CD8-positive, alpha-beta memory T cell (primary cell): ENCODE measurements at regions not wholly inside any gene's neighbourhood (a gene's known extent, or its start where the extent isn't known, plus 50 kb on each side); places are given as distances from the start of the nearest gene placed in this dataset.
A peak's percentile ranks its signal among the peaks of the same experiment; 100 is the strongest.

Experiments
- CTCF ChIA-PET: fragments of 350-600 bp; sonication (Branson Sonifier 250); formaldehyde crosslinking; loops from one replicate; lab custom pipeline; 2021; ENCODE audit warnings: antibody characterized with exemption; lab: Charles Lee
- POLR2A ChIA-PET: fragments of 350-600 bp; sonication (Branson Sonifier 250); formaldehyde crosslinking; loops from one replicate; lab custom pipeline; 2021; ENCODE audit warnings: antibody characterized with exemption; lab: Charles Lee
- DNase-seq, 5 donors: peaks; one replicate each; pipeline versions ENCODE4 v3.0.0 to v3.0.0-alpha.2; 2020 to 2022; ENCODE audit warnings: mixed read lengths in 1 of 5
- H3K27ac ChIP-seq: one replicate; pipeline ENCODE4 v1.7.0; 2013; ENCODE audit warnings: low read depth, mild to moderate bottlenecking, low read length, moderate library complexity
- H3K27me3 ChIP-seq: 2 replicates; pipeline ENCODE4 v1.7.0; 2013; ENCODE audit warnings: low read length, mild to moderate bottlenecking; ENCODE audit not compliant: insufficient read depth, poor library complexity, severe bottlenecking
- H3K36me3 ChIP-seq: 2 replicates; pipeline ENCODE4 v1.7.0; 2013; ENCODE audit warnings: mild to moderate bottlenecking, low read length, moderate library complexity; ENCODE audit not compliant: insufficient read depth
- H3K4me1 ChIP-seq: 2 replicates; pipeline ENCODE4 v1.7.0; 2013; ENCODE audit warnings: mild to moderate bottlenecking, low read length, moderate library complexity; ENCODE audit not compliant: insufficient read depth
- H3K4me3 ChIP-seq: 2 replicates; pipeline ENCODE4 v1.7.0; 2013; ENCODE audit warnings: mild to moderate bottlenecking, low read length
- H3K9me3 ChIP-seq: 2 replicates; pipeline ENCODE4 v1.7.0; 2013; ENCODE audit warnings: mild to moderate bottlenecking, low read length
- H3K27ac Mint-ChIP-seq, 8 donors: one replicate each; pipeline ENCODE4 v1.8.0; 2020 to 2021; ENCODE audit warnings: mixed read lengths in 8 of 8, mild to moderate bottlenecking in 6 of 8, inconsistent platforms in 3 of 8, moderate library complexity in 3 of 8
- H3K27me3 Mint-ChIP-seq, 2 donors: one replicate each; pipeline ENCODE4 v1.8.0; 2020 to 2021; ENCODE audit warnings: mixed read lengths in 2 of 2, mild to moderate bottlenecking in 1 of 2, moderate library complexity in 1 of 2
- H3K36me3 Mint-ChIP-seq, 3 donors: one replicate each; pipeline ENCODE4 v1.8.0; 2020 to 2021; ENCODE audit warnings: mixed read lengths in 3 of 3, inconsistent platforms in 1 of 3, mild to moderate bottlenecking in 1 of 3
- H3K4me1 Mint-ChIP-seq, 3 donors: one replicate each; pipeline ENCODE4 v1.8.0; 2020 to 2021; ENCODE audit warnings: mixed read lengths in 3 of 3, inconsistent platforms in 1 of 3, mild to moderate bottlenecking in 1 of 3
- H3K4me3 Mint-ChIP-seq, 7 donors: one replicate each; pipeline ENCODE4 v1.8.0; 2020 to 2021; ENCODE audit warnings: mixed read lengths in 7 of 7, mild to moderate bottlenecking in 6 of 7, moderate library complexity in 4 of 7, inconsistent platforms in 2 of 7
- H3K9me3 Mint-ChIP-seq, 5 donors: one replicate each; pipeline ENCODE4 v1.8.0; 2020 to 2022; ENCODE audit warnings: mixed read lengths in 5 of 5, mild to moderate bottlenecking in 3 of 5, moderate library complexity in 2 of 5, inconsistent platforms in 1 of 5

- Mint-ChIP-seq H3K27me3 (peaks cover 0 to 3% of the 10 kb centered on the region in 2 donors), H3K4me1 (peaks cover 2 to 7% (median 4%) of the 10 kb centered on the region in 3 donors), H3K9me3 (no peaks in the 10 kb centered on the region), H3K36me3 (no peaks in the 10 kb centered on the region), H3K27ac (no peak overlapping the region), H3K4me3 (no peak overlapping the region)
- no peaks in the 10 kb centered on the region for H3K9me3 ChIP-seq
- H3K36me3 ChIP-seq: no peaks in the 10 kb centered on the region
- POLR2A ChIA-PET: no interaction called here
- no peak overlapping the region for H3K27ac ChIP-seq
- DNase-seq: no peak
- no peaks in the 10 kb centered on the region for H3K4me1 ChIP-seq
- CTCF ChIA-PET: no interaction called here
- H3K4me3 ChIP-seq: no peak overlapping the region
- no peaks in the 10 kb centered on the region for H3K27me3 ChIP-seq
Observed at GRCh38 chr2:213224366-213224765, 59.9 kb upstream of the SPAG16 start.

- no peak overlapping the region for H3K4me3 Mint-ChIP-seq
- H3K27me3 Mint-ChIP-seq: peaks cover 0 to 3% of the 10 kb centered on the region in 2 donors
- Histone ChIP-seq H3K27ac (no peak overlapping the region), H3K4me3 (no peak overlapping the region), H3K27me3 (no peaks in the 10 kb centered on the region), H3K4me1 (no peaks in the 10 kb centered on the region), H3K9me3 (no peaks in the 10 kb centered on the region), H3K36me3 (no peaks in the 10 kb centered on the region)
- ChIA-PET POLR2A (no interaction called here), CTCF (no interaction called here)
- DNase-seq: no peak
- no peaks in the 10 kb centered on the region for H3K36me3 Mint-ChIP-seq
- H3K27ac Mint-ChIP-seq: peak overlapping the region in 1 of 8 donors; percentile 17
- H3K4me1 Mint-ChIP-seq: peaks cover 2 to 7% (median 4%) of the 10 kb centered on the region in 3 donors
- H3K9me3 Mint-ChIP-seq: no peaks in the 10 kb centered on the region
Observed at GRCh38 chr2:213225866-213226265, 58.4 kb upstream of the SPAG16 start.

GRCh38 chr2:213227458-213227857 lies 56.8 kb upstream of the SPAG16 start:
- POLR2A ChIA-PET: no interaction called here
- Histone ChIP-seq H3K27ac (no peak overlapping the region), H3K9me3 (no peaks in the 10 kb centered on the region), H3K27me3 (no peaks in the 10 kb centered on the region), H3K36me3 (no peaks in the 10 kb centered on the region), H3K4me3 (no peak overlapping the region), H3K4me1 (no peaks in the 10 kb centered on the region)
- H3K9me3 Mint-ChIP-seq: no peaks in the 10 kb centered on the region
- peak overlapping the region in 1 of 8 donors; percentile 20 for H3K27ac Mint-ChIP-seq
- H3K4me3 Mint-ChIP-seq: no peak overlapping the region
- no peaks in the 10 kb centered on the region for H3K36me3 Mint-ChIP-seq
- no peaks in the 10 kb centered on the region for H3K27me3 Mint-ChIP-seq
- DNase-seq: no peak
- peaks cover 2 to 8% (median 7%) of the 10 kb centered on the region in 3 donors for H3K4me1 Mint-ChIP-seq
- CTCF ChIA-PET: no interaction called here

- Histone ChIP-seq H3K9me3 (no peaks in the 10 kb centered on the region), H3K4me3 (no peak overlapping the region), H3K4me1 (no peaks in the 10 kb centered on the region), H3K27ac (no peak overlapping the region), H3K27me3 (no peaks in the 10 kb centered on the region), H3K36me3 (no peaks in the 10 kb centered on the region)
- H3K27me3 Mint-ChIP-seq: no peaks in the 10 kb centered on the region
- H3K36me3 Mint-ChIP-seq: no peaks in the 10 kb centered on the region
- DNase-seq: no peak
- no peak overlapping the region for H3K27ac Mint-ChIP-seq
- no peaks in the 10 kb centered on the region for H3K9me3 Mint-ChIP-seq
- peaks cover 12 to 19% (median 19%) of the 10 kb centered on the region in 3 donors for H3K4me1 Mint-ChIP-seq
- ChIA-PET POLR2A (no interaction called here), CTCF (no interaction called here)
- H3K4me3 Mint-ChIP-seq: no peak overlapping the region
Observed at GRCh38 chr2:213228638-213229037, 55.6 kb upstream of the SPAG16 start.

GRCh38 chr2:213229814-213230213 lies 54.5 kb upstream of the SPAG16 start:
- no peaks in the 10 kb centered on the region for H3K9me3 Mint-ChIP-seq
- Histone ChIP-seq H3K27me3 (no peaks in the 10 kb centered on the region), H3K4me3 (no peak overlapping the region), H3K27ac (no peak overlapping the region), H3K36me3 (no peaks in the 10 kb centered on the region), H3K9me3 (no peaks in the 10 kb centered on the region), H3K4me1 (no peaks in the 10 kb centered on the region)
- no peak for DNase-seq
- no peaks in the 10 kb centered on the region for H3K36me3 Mint-ChIP-seq
- POLR2A ChIA-PET: no interaction called here
- H3K27me3 Mint-ChIP-seq: no peaks in the 10 kb centered on the region
- peak overlapping the region in 1 of 7 donors; percentile 11 for H3K4me3 Mint-ChIP-seq
- H3K27ac Mint-ChIP-seq: peak overlapping the region in 1 of 8 donors; percentile 3
- peaks cover 21 to 30% (median 30%) of the 10 kb centered on the region in 3 donors for H3K4me1 Mint-ChIP-seq
- CTCF ChIA-PET: no interaction called here

- ChIA-PET CTCF (no interaction called here), POLR2A (no interaction called here)
- Mint-ChIP-seq H3K27me3 (peaks cover 2% of the 10 kb centered on the region in 2 donors), H3K9me3 (no peaks in the 10 kb centered on the region), H3K36me3 (no peaks in the 10 kb centered on the region), H3K4me3 (no peak overlapping the region), H3K4me1 (peaks cover 23 to 37% (median 24%) of the 10 kb centered on the region in 3 donors), H3K27ac (peak overlapping the region in 1 of 8 donors; percentile 9)
- DNase-seq: no peak
- no peaks in the 10 kb centered on the region for H3K27me3 ChIP-seq
- H3K4me3 ChIP-seq: no peak overlapping the region
- H3K36me3 ChIP-seq: no peaks in the 10 kb centered on the region
- H3K9me3 ChIP-seq: no peaks in the 10 kb centered on the region
- no peak overlapping the region for H3K27ac ChIP-seq
- H3K4me1 ChIP-seq: no peaks in the 10 kb centered on the region
Observed at GRCh38 chr2:213231966-213232365, 52.3 kb upstream of the SPAG16 start.

- H3K4me1 ChIP-seq: no peaks in the 10 kb centered on the region
- no peak overlapping the region for H3K4me3 ChIP-seq
- peak overlapping the region in 6 of 7 donors; percentile 30 to 65 (median 48) for H3K4me3 Mint-ChIP-seq
Observed at GRCh38 chr2:213232649-213233437, 51.4 kb upstream of the SPAG16 start.

GRCh38 chr2:213233438-213234330 lies 50.6 kb upstream of the SPAG16 start:
- H3K27ac Mint-ChIP-seq: peak overlapping the region in 6 of 8 donors; percentile 6 to 85 (median 48)

More at GRCh38 chr2:213232649-213233437, 51.4 kb upstream of the SPAG16 start:
- POLR2A ChIA-PET: no interaction called here
- Mint-ChIP-seq H3K36me3 (no peaks in the 10 kb centered on the region), H3K9me3 (no peaks in the 10 kb centered on the region), H3K27me3 (peaks cover 3 to 11% of the 10 kb centered on the region in 2 donors), H3K27ac (peak overlapping the region; percentile 6 to 86 (median 57)), H3K4me1 (peaks cover 23 to 46% (median 24%) of the 10 kb centered on the region in 3 donors)
- DNase-seq: peak; percentile 8 to 63 (median 37)
- Histone ChIP-seq H3K36me3 (no peaks in the 10 kb centered on the region), H3K9me3 (no peaks in the 10 kb centered on the region), H3K27me3 (no peaks in the 10 kb centered on the region), H3K27ac (no peak overlapping the region)
- CTCF ChIA-PET: no interaction called here

More at GRCh38 chr2:213233438-213234330, 50.6 kb upstream of the SPAG16 start:
- Histone ChIP-seq H3K27me3 (no peaks in the 10 kb centered on the region), H3K9me3 (no peaks in the 10 kb centered on the region), H3K4me3 (no peak overlapping the region), H3K36me3 (no peaks in the 10 kb centered on the region), H3K4me1 (no peaks in the 10 kb centered on the region), H3K27ac (no peak overlapping the region)
- no peaks in the 10 kb centered on the region for H3K36me3 Mint-ChIP-seq
- ChIA-PET POLR2A (no interaction called here), CTCF (no interaction called here)
- peaks cover 5 to 15% of the 10 kb centered on the region in 2 donors for H3K27me3 Mint-ChIP-seq
- H3K4me3 Mint-ChIP-seq: peak overlapping the region in 6 of 7 donors; percentile 30 to 65 (median 48)
- no peak for DNase-seq
- peaks cover 24 to 50% (median 27%) of the 10 kb centered on the region in 3 donors for H3K4me1 Mint-ChIP-seq
- no peaks in the 10 kb centered on the region for H3K9me3 Mint-ChIP-seq
